KMS-11 (cell line): ENCODE measurements at regions not wholly inside any gene's neighbourhood (a gene's known extent, or its start where the extent isn't known, plus 50 kb on each side); places are given as distances from the start of the nearest gene placed in this dataset.
A peak's percentile ranks its signal among the peaks of the same experiment; 100 is the strongest.

Experiments used
- H2AFZ ChIP-seq: fragments of 200-600 bp; sonication (generic); 2 replicates; pipeline ENCODE4 v1.6.1; 2016; ENCODE audit warnings: antibody characterized with exemption, mixed run types, low read depth
- H3K27ac ChIP-seq: fragments of 200-600 bp; sonication (generic); 2 replicates; pipeline ENCODE4 v1.6.1; 2016; ENCODE audit warnings: mild to moderate bottlenecking, mixed run types
- H3K27me3 ChIP-seq: fragments of 200-600 bp; sonication (generic); 2 replicates; pipeline ENCODE4 v1.6.1; 2017; ENCODE audit warnings: mild to moderate bottlenecking, low read depth, mixed run types, moderate library complexity; ENCODE audit not compliant: insufficient read depth
- H3K36me3 ChIP-seq: fragments of 200-600 bp; sonication (generic); 2 replicates; pipeline ENCODE4 v1.6.1; 2017; ENCODE audit warnings: mild to moderate bottlenecking, mixed run types; ENCODE audit not compliant: insufficient read depth
- H3K4me1 ChIP-seq: fragments of 200-600 bp; sonication (generic); 2 replicates; pipeline ENCODE4 v1.6.1; 2016; ENCODE audit warnings: mild to moderate bottlenecking, low read depth, mixed run types; ENCODE audit not compliant: poor library complexity, severe bottlenecking
- H3K4me2 ChIP-seq: fragments of 200-600 bp; sonication (generic); 2 replicates; pipeline ENCODE4 v1.7.0; 2016; ENCODE audit warnings: mild to moderate bottlenecking, mixed run types
- H3K4me3 ChIP-seq: fragments of 200-600 bp; sonication (generic); IDR thresholded peaks from 2 replicates; pipeline ENCODE4 v1.6.1; 2017; ENCODE audit warnings: low read depth, low read length, mixed read lengths; ENCODE audit not compliant: insufficient read depth
- H3K79me2 ChIP-seq: fragments of 200-600 bp; sonication (generic); 2 replicates; pipeline ENCODE4 v1.6.1; 2016; ENCODE audit warnings: low read depth, mixed run types; ENCODE audit not compliant: insufficient read depth
- H3K9ac ChIP-seq: fragments of 200-600 bp; sonication (generic); 2 replicates; pipeline ENCODE4 v1.6.1; 2016; ENCODE audit warnings: mild to moderate bottlenecking, mixed run types
- H4K20me1 ChIP-seq: fragments of 200-600 bp; sonication (generic); 2 replicates; pipeline ENCODE4 v1.6.1; 2016; ENCODE audit warnings: mild to moderate bottlenecking, mixed run types; ENCODE audit not compliant: insufficient read depth
- TF ChIP-seq, protein P1 (sequence below): fragments of 200-600 bp; sonication (generic); conservative IDR thresholded peaks from 2 replicates; pipeline ENCODE4 v1.6.1; 2017; ENCODE audit warnings: low read depth, mild to moderate bottlenecking, antibody characterized with exemption, low read length, moderate library complexity, mixed read lengths

DNA sequence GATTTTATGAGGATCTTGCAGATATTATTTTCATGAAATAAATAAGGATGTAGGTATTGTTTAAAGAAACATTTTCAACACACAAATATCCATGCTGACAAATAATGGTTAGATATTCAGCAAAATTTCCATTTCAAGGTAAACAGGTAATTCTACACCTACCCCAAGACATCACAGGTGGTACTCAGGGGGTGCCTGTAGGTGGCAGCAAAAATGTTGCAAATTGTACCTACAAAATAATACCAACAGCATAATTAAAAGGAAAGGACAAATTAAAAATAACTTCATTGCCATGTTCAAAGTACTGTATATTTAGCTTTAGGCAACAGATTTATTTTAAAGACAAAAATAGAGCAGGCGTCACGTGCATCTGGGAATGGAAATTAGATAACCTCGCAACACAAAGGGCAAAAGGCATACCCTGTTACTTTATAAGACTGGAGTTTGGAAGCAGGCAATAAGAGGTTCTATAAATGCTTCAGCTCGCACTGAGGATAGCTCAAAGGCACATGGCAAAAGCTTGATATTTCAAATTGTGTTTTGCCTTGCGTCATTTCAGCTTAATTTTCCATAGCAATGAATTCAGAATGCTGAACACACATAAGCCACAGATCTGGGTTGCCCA, 630.5 kb downstream of the TDRD15 start:
- H3K79me2 ChIP-seq, result no peaks in the 10 kb centered on the region
- no peak overlapping the region for H2AFZ ChIP-seq
- H3K4me1 ChIP-seq, result no peaks in the 10 kb centered on the region
- H3K4me3 ChIP-seq, result no peak overlapping the region
- no peaks in the 10 kb centered on the region for H3K36me3 ChIP-seq
- no peak overlapping the region for H3K27ac ChIP-seq
- H4K20me1 ChIP-seq, result no peaks in the 10 kb centered on the region
- TF ChIP-seq, protein P1, sequence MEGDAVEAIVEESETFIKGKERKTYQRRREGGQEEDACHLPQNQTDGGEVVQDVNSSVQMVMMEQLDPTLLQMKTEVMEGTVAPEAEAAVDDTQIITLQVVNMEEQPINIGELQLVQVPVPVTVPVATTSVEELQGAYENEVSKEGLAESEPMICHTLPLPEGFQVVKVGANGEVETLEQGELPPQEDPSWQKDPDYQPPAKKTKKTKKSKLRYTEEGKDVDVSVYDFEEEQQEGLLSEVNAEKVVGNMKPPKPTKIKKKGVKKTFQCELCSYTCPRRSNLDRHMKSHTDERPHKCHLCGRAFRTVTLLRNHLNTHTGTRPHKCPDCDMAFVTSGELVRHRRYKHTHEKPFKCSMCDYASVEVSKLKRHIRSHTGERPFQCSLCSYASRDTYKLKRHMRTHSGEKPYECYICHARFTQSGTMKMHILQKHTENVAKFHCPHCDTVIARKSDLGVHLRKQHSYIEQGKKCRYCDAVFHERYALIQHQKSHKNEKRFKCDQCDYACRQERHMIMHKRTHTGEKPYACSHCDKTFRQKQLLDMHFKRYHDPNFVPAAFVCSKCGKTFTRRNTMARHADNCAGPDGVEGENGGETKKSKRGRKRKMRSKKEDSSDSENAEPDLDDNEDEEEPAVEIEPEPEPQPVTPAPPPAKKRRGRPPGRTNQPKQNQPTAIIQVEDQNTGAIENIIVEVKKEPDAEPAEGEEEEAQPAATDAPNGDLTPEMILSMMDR, result peak; percentile 29; the same call in 1 of the 2 replicates
- no peak overlapping the region for H3K9ac ChIP-seq
- H3K27me3 ChIP-seq, result no peaks in the 10 kb centered on the region
- H3K4me2 ChIP-seq, result no peak overlapping the region

DNA sequence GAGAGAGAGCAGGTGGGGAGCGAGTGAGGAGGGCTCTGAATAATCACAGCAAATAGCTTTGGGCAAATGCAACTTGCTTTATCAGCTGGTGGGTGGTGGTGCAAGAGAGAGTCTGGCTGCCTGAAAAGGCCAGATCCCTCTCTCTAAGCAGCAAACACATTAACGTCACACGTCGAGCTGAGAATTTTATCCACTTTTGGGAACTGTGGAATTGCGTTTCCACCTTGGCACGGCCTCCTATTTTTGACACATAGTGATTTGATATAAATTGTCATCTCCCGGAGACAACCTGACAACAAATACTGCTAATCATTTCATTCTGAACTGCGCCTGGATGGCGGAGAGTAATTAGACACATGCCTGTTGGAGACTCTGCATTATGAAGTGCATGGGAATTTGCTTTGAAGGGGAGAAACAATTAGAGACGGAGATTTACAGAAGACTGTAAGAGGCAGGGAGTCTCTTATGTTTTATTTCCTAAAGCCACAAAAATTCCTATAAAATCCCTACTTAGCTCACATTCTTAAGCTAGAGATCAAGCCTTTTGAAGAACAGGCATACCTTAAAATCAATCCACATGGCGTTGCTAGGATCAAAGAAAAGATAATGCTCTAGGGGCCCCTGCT, 634.1 kb downstream of the TDRD15 start:
- Histone ChIP-seq H3K9ac (no peak overlapping the region), H3K27ac (no peak overlapping the region), H2AFZ (no peak overlapping the region), H3K36me3 (no peaks in the 10 kb centered on the region), H3K4me1 (no peaks in the 10 kb centered on the region), H3K27me3 (no peaks in the 10 kb centered on the region), H4K20me1 (no peaks in the 10 kb centered on the region), H3K4me2 (no peak overlapping the region), H3K4me3 (no peak overlapping the region), H3K79me2 (no peaks in the 10 kb centered on the region)
- TF ChIP-seq, protein P1, result no peak

DNA sequence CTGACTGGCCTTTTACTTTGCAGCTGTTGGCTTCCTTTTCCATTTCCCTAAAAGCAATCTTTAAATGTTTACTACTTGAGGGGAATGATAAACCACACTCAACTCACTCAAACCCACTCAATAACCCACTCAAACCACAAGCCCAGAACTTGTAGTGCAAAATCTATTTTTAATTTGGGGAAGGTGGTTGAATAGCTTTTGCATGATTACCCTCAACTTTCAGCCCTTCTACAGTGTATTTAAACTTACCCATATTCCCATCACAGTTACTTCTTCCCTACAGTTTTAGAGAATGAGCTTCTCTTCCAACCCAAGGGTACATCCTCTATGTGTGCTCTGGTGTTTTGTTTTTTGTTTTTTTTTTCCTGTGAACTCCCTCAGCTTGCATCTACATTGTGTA, 636.1 kb downstream of the TDRD15 start:
- H3K79me2 ChIP-seq, result no peaks in the 10 kb centered on the region
- H2AFZ ChIP-seq, result no peak overlapping the region
- H3K9ac ChIP-seq, result no peak overlapping the region
- H3K27me3 ChIP-seq, result no peaks in the 10 kb centered on the region
- no peak overlapping the region for H3K27ac ChIP-seq
- H3K4me2 ChIP-seq, result no peak overlapping the region
- no peak overlapping the region for H3K4me3 ChIP-seq
- TF ChIP-seq, protein P1, result no peak
- H3K36me3 ChIP-seq, result no peaks in the 10 kb centered on the region
- no peaks in the 10 kb centered on the region for H3K4me1 ChIP-seq
- no peaks in the 10 kb centered on the region for H4K20me1 ChIP-seq

DNA sequence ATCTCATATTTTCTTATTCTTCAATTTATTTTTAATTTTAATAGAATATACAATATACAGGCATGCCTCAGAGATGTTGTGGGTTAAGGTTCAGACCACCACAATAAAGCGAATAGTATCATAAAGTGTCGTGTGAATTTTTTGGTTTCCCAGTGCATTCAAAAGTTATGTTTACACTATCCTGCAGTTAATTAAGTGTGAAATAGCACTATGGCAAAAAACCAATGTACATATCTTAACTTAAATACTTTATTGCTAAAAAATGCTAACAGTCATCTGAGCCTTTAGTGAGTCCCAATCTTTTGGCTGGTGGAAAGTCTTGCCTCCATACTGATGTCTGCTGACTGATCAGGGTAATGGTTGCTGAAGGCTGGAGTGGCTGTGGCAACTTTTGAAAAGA, 637.6 kb downstream of the TDRD15 start:
- Histone ChIP-seq H3K4me3 (no peak overlapping the region), H2AFZ (no peak overlapping the region), H3K4me1 (no peaks in the 10 kb centered on the region), H3K27ac (no peak overlapping the region), H3K27me3 (no peaks in the 10 kb centered on the region), H3K79me2 (no peaks in the 10 kb centered on the region), H3K36me3 (no peaks in the 10 kb centered on the region), H3K9ac (no peak overlapping the region), H4K20me1 (no peaks in the 10 kb centered on the region), H3K4me2 (no peak overlapping the region)
- TF ChIP-seq, protein P1, result no peak
